ENCODE measurements at regions not wholly inside any gene's neighbourhood (a gene's known extent, or its start where the extent isn't known, plus 50 kb on each side); places are given as distances from the start of the nearest gene placed in this dataset.
A peak's percentile ranks its signal among the peaks of the same experiment; 100 is the strongest.
"Not testable (repeated sequence)": the region's sequence is repeated elsewhere in the genome, so short reads cannot be mapped to it uniquely, and the experiment has no call there.

DNA sequence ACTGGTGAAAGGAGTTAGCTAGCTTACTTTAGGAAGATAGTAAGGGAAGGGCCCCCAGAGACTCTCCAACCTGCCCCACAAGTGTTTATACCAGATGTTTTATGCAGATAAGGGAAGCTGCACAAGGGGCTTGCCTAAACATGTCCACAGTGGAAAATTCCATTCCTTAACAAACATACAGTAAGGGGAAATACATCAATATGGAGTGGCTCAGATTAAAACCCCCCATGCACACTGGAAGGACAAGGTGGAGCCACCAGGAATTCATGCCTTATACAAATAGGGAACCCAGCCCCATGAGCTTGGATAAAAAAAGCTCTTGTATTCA is 106.3 kb upstream of the GPBP1 start:
- no peak for DNase-seq (ENCODE audit: low read depth)

DNA sequence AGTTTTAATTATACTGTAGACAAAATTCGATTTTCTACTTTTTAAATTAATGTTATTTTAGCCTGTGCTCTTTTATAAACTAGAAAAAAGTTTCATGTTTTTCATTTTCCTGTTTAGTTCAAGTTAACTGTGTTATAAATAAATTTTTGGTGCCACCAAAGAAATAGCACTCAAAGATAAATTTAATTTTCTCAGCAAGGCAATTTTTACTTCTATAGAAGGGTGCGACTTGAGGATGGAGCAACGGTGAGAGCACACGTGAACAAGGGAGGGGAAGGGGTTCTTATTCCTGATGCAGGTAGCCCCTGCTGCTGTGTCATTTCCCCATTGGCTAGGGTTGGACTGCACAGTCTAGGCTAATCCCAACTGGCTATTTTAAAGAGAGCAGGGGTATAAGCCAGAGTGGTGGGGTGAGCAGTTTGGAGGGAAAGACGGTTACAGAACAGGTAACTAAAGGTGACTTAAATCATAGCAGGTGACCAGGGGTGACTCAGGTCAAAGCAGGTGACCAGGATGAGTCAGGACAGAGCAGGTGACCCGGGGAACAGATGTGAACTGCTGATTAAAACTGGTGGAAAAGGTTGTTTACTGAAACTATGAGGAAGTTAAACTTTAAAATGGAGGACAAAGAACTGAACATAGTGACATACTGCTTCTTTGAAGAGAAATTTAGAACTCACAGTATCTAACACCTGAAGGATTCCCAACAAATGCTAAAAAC is 104.6 kb upstream of the GPBP1 start:
- DNase-seq (ENCODE audit: low read depth) = no peak

- no peak for DNase-seq (ENCODE audit: low read depth)
These were observed 101.5 kb upstream of the GPBP1 start for GRCh38 chr5:57072218-57072892.

GRCh38 chr5:57082441-57083067 is 91.3 kb upstream of the GPBP1 start:
- DNase-seq (ENCODE audit: low read depth) = no peak

GRCh38 chr5:57085306-57086081 is 88.4 kb upstream of the GPBP1 start:
- no peak for DNase-seq (ENCODE audit: low read depth)

GRCh38 chr5:57087947-57088346 is 85.9 kb upstream of the GPBP1 start:
- not testable (repeated sequence) for DNase-seq (ENCODE audit: low read depth)

GRCh38 chr5:57094753-57095683 is 78.8 kb upstream of the GPBP1 start:
- peak; percentile 27 for DNase-seq (ENCODE audit: low read depth)

DNA sequence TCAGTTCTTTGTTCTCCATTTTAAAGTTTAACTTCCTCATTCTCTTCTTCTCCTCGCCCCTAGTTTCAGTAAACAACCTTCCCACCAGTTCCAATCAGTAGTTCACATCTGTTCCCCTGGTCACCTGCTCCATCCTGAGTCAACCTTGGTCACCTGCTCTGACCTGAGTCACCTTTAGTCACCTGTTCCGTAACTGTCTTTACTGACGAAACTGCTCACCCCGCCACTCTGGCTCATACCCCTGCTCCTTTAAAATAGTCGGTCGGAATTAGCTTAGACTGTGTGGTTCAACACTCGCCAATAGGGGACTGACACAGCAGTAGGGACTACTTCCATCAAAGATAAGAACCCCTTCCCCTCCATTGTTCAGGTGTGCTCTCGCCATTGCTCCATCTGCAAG is 76.3 kb upstream of the GPBP1 start:
- no peak for DNase-seq (ENCODE audit: low read depth)

- no peak for DNase-seq (ENCODE audit: low read depth)
These were observed 71.5 kb upstream of the GPBP1 start for GRCh38 chr5:57102189-57102904.

- DNase-seq (ENCODE audit: low read depth) = no peak
These were observed 71.0 kb upstream of the GPBP1 start for GRCh38 chr5:57102905-57103255.

DNA sequence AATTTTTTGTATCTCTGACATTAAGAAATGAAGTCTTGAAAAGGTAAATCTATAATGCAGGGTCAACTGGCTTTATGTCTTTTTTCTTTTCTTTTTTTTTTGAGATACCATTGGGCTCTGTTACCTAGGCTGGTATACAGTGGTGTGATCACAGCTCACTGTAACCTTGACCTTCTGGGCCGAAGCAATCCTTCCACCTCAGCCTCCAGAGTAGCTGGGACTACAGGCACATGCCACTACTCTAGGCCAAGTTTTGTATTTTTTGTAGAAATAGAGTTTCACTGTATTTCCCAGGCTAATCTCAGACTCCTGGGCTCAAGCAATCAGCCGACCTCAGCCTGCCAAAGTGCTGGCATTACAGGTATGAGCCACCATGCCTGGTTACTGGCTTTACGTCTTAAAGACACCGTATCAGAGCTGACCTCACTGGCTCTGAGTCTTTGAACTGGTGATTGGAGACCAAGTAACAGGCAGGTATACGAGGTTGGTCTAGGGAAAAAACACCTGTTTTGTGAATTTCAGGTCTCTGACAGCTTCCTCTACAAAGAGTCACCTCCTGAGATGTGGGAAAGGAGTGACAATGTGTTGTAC is 70.4 kb upstream of the GPBP1 start:
- DNase-seq (ENCODE audit: low read depth) = no peak

- DNase-seq (ENCODE audit: low read depth) = no peak
These were observed 67.2 kb upstream of the GPBP1 start for GRCh38 chr5:57106661-57107060.

GRCh38 chr5:57111993-57112392 is 61.9 kb upstream of the GPBP1 start:
- DNase-seq (ENCODE audit: low read depth) = no peak

DNA sequence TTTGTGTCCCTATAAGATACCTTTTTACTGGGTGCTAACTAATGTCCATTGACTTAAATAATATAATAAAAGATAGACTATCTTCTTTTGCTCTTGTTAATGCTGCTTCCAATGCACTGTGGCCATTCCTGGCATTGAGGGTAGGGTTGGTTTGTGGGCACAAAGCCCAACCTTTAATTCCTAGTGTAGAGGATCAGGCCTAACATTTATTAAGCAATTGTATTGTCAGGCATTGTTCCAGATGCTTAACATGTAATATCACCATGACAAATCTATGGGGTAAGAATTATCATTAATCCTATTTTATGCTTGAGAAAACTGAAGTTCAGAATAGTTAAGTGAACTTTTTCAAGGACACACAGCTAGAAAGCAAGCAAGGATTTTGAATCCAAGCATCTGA is 60.4 kb upstream of the GPBP1 start:
- no peak for DNase-seq (ENCODE audit: low read depth)

- DNase-seq (ENCODE audit: low read depth) = peak; percentile 38
These were observed 56.3 kb upstream of the GPBP1 start for GRCh38 chr5:57117596-57117995.

DNA sequence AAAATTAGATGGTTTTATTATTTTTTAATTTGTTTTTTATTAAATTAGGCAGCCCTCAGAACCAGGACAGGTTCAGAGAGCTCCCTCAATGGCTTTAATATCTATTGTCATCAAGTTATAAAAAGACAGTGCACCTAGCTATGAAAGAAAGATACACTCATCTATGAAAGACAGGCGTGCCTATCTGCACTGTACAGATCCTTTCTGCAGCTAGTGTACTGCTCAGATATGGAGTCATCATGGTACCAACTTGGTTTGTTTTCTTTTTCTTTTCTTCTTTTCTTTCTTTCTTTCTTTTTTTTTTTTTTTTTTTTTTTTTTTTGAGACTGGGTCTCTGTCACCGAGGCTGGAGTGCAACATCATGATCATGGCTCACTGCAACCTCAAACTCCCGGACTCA is 54.8 kb upstream of the GPBP1 start:
- DNase-seq (ENCODE audit: low read depth) = no peak

GRCh38 chr5:57124014-57124413 is 49.8 kb upstream of the GPBP1 start:
- no peak for DNase-seq (ENCODE audit: low read depth)

All from HT1080 (cell line).